Upper lobe of left lung (tissue), 4 donors: ENCODE measurements at regions not wholly inside any gene's neighbourhood (a gene's known extent, or its start where the extent isn't known, plus 50 kb on each side); places are given as distances from the start of the nearest gene placed in this dataset.

Source experiments
- POLR2A ChIP-seq, 4 donors: fragments of 450-650 bp; IDR thresholded peaks; one replicate each; pipeline ENCODE4 v1.5.1; 2016 to 2017; ENCODE audit warnings: antibody characterized with exemption in 4 of 4, mild to moderate bottlenecking in 2 of 4
- POLR2AphosphoS5 ChIP-seq, 2 donors: sonication (generic); formaldehyde crosslinking; IDR thresholded peaks; one replicate each; pipeline ENCODE4 v1.5.1; 2017; ENCODE audit warnings: antibody characterized with exemption in 2 of 2
- TF ChIP-seq, protein P1 (sequence below), 6 experiments: fragments of 450-650 bp in 4 of 6; fragments of 200-600 bp in 2 of 6; sonication (generic) in 2 of 6; IDR thresholded peaks; one replicate each; pipeline ENCODE4 v1.5.1; 2016 to 2019; ENCODE audit warnings: antibody characterized with exemption in 6 of 6

DNA sequence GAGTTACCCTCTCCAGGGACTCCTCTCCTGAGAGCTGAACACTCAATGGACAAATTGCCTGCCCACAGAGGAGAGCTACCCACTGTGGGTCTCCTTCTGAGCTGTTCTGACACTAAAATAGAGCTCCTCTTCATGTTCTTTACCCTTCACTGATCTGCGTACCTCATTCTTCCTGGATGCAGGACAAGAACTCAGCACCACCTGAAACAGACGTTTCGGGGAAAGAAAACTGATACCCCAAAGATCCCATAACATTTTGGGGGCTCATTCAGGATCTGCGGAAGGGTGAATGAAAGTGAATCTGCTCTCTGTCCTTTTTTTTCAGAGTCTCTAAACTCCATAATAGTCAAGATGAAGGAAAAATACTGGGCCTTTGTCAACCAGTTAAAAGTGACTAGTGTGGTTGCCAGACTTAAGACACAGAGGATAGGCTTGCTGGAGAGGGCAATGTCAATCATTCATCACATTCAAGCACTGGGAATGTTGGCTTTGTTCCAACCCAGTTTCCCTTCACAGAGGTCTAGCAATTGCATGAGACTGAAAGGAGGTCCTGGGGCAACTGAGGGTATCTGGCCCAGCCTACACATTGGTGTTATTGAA is 136.7 kb upstream of the SLITRK6 start:
- TF ChIP-seq POLR2AphosphoS5 (IDR thresholded peaks at IDR 0.05) (no peak), POLR2A (IDR thresholded peaks at IDR 0.05) (no peak)
- TF ChIP-seq, protein P1, sequence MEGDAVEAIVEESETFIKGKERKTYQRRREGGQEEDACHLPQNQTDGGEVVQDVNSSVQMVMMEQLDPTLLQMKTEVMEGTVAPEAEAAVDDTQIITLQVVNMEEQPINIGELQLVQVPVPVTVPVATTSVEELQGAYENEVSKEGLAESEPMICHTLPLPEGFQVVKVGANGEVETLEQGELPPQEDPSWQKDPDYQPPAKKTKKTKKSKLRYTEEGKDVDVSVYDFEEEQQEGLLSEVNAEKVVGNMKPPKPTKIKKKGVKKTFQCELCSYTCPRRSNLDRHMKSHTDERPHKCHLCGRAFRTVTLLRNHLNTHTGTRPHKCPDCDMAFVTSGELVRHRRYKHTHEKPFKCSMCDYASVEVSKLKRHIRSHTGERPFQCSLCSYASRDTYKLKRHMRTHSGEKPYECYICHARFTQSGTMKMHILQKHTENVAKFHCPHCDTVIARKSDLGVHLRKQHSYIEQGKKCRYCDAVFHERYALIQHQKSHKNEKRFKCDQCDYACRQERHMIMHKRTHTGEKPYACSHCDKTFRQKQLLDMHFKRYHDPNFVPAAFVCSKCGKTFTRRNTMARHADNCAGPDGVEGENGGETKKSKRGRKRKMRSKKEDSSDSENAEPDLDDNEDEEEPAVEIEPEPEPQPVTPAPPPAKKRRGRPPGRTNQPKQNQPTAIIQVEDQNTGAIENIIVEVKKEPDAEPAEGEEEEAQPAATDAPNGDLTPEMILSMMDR (IDR thresholded peaks at IDR 0.05): no peak
